GM18502 (cell line): ENCODE measurements at regions not wholly inside any gene's neighbourhood (a gene's known extent, or its start where the extent isn't known, plus 50 kb on each side); places are given as distances from the start of the nearest gene placed in this dataset.

Experiments
- ATAC-seq: cut with Tn5 transposase; IDR thresholded peaks from one replicate; pipeline ENCODE4 v1.9.1; 2021; ENCODE audit warnings: mild to moderate bottlenecking; ENCODE audit not compliant: unreplicated experiment, poor library complexity

DNA sequence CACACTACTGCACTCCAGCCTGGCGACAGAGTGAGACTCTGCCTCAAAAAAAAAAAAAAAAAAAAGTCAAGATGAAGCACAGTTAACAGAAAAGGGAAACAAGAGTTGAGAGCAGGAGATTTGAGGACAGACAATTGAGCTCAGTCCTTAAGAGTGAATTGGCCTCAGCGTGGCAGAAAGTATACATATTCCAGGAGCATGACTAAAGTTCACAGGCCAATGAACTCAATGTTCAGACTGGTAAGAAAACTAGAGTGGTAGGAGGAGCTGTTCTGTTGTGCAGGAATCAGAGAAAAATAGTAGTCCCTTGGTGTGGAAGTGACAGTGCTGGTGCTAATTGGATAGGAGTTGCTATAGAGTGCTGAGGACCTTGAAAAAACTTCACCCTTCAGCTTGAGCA lies 60.0 kb downstream of the NRN1 start:
- ATAC-seq: no peak

DNA sequence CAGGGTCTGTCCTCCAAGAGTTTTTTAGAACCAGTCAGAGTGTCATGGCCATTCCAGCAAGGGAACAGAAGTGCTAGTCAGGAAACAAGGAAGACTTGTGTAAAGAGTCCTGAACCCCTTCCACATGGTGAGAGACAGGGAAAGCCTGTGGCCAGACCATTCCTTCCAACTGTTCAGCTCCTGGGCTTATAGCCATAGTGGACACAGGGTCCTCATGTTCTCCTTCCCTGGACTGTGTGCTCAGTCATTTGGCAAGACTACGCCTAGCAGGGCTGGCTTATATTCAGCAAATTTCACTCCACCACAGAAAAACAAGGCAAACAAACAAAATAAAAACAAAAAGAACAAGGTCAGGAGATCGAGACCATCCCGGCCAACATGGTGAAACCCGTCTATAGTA lies 60.5 kb downstream of the NRN1 start:
- ATAC-seq: no peak

DNA sequence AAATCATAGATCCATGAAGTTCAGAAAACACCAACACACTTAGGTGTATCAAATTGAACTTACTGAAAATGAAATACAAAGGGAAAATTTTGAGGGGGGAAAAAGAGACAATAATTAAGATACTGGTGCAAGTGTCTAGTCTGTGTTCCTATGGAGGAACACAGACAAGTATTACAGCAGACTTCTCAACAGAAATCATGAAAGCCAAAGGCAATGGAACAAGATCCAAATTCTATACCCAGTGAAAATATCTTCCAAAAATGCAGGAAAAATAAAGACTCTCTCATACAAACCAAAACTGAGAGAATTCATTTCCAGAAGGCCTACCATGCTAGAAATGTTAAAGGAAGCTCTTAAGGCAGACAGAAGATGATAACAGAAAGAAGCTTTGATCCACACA lies 63.1 kb downstream of the NRN1 start:
- no peak for ATAC-seq

DNA sequence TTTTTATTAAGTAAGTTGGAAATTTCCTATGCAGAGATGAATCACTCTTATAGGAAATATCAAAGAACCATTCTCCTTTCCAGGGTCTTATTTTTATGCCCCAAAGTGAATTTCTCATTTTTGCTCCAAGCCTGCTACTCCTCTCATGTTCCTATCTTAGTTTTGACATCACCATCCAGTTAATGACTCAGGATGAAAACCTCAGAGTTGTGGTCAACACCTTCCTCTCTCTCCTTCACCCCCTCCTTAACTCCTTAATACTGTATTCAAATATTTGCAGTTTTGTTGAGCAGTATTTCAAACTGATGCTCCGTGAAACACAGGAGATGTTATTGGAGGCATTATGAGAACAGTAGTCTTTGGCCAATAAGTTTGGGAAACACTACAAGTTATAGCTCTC lies 64.1 kb downstream of the NRN1 start:
- ATAC-seq: no peak

DNA sequence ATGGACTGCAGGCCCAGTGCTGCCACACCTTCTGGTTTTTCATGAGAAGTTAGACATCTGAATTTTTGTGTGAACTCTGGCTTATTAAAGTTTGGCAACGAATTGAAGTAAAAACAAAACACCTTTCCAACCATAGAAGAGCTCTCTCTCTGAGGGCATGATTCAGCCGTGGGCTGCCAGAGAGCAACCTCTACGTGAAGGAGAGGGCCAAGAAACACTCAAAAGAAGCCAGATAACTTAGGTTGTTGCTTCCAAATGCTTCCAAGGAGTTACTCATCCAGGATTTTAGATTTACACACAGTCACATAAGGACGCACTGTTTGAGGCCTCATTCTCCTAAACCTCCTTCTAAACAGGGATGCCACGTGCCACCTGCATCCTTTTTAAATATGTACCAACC lies 65.5 kb downstream of the NRN1 start:
- ATAC-seq: no peak

DNA sequence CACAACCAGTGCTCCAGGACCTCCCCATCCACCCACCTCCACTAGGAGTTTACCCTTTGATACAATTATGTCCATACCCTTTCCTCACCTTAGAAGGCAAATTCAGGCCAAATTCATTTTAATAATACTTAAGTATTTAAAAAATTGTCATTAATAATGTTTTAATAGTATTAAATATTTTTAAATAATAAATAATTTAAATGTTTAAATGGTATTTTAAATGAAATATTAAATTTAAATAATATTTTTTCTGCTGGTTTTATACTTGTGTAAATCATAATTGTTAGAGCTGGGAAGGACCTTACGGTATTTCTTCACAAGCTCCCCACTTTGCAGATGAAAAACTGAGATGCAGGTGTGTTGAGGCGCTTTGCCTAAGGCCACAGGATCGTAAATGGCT lies 67.8 kb downstream of the NRN1 start:
- no peak for ATAC-seq

DNA sequence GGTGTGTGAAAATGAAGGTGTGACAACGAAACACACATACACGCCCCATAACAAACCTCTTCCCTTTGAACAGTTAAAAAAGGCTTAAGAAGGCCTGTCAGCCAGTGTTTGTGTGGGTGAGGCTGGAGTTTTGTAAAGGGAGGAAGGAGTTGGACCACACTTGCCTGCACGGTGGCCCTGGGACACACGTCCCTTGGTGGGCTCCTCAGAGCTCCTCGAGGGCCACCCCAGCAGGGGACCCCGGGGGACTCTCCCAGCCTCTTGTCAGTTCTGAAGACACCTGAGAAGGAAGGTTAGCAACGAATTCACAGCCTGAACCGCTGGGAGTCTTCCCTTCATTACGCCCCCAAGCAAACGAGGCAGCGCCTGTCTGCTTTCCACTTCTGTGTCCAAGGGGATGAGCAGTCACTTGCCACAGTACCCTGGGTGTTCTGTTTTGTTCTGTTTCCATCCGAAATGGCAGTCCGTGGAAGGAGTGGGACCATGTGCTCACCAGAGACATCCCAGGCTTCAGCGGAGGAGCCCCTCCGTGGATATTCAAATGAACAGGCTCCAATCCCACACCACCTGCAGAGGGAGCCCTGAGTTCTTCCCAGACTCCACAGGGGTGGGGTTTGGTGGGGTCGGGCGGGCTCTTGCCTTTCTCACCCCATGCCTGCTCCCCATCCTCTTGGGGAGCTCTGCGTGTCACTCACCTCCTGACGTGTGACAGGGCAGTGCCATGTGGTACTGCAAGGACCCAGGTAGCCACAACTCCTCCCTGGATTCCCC lies 68.6 kb downstream of the NRN1 start:
- ATAC-seq: no peak

DNA sequence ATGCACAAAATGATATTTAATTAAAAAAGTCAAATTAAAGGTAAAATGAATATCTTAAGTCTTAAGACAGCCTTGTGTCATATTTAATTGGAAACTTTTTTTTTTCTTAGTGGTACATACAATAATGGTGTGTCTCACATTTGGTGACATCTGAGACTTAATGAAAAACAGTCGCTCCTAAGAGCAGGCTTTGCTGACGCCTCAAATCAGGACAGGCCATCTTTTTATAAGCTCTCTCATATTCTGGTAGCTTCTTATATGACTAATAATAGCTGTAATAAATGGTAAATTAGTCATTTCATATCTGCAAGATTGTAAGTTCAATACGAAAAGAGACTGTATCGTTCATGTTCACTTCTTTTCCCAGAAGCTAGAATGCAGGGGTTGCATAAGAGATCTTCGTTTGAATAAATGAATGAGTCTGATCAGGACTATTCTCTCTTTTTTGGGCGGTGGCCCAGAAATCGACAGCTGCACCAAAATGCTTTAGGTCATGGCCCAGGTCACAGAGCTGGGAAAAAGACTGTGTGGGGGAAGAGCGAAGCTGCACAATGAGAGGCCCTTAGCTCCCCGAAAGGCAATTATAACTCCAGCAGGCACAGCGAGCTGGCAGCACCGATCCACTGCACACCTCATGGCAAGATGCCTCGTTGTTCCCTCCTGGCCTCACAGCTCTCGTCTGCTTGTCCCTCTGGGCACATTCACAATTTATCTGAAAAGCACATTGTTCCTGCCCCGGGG lies 69.4 kb downstream of the NRN1 start:
- no peak for ATAC-seq

DNA sequence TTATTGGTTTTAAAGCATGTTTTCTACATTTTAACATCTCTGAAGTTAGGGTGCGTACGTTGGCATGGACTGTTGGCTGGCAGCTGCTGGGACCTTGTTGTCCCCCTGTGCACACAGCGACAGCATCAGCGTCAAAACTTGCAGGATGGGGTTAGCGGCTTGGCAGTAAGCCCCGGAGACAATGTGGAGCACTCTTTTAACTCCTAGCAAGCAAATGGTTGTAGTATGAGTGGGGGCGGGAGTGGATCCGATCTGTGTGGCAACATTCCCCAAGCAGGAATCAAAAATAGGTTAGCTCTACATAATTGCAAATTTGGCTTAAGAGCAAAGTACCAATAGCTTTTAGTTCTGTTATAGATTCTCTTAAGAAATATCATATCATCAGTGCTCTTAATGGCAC lies 70.1 kb downstream of the NRN1 start:
- no peak for ATAC-seq

DNA sequence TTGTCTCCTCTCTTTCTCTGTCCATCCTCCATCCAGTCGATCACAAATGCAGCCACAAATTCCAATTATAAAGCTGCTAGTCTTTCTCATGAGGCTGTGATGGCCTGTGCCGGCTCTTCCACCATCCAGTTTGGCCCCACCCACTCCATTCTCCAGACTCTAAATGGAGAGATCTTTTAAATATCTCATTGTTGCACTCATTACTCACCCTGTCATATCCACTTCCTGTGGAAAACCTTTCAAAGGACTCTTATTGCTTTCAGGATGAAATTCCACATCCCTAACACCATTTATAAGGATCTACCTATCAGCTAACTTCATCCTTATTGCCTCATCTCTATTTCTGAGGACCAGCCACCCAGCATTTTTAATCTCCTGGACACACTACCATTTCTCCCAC lies 70.6 kb downstream of the NRN1 start:
- ATAC-seq: no peak

DNA sequence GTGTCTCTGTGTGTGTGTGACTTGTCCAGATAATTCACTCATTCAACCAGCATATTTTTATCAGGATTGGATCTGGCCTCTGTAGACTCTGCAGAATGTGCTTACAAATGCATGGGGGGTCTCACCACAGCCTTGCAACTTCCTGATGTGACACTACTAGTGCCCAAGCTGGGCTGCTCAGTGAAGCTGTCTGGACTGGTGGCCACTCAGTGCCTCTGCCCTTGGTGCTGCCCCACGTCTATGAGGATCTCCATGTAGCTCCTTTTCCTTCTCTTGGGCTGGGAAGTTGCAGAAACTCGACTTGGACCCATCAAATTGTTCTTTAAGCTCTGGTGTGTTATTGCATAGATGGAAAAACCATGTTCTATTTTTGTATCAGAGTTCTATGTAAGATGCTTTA lies 75.8 kb downstream of the NRN1 start:
- ATAC-seq: no peak

DNA sequence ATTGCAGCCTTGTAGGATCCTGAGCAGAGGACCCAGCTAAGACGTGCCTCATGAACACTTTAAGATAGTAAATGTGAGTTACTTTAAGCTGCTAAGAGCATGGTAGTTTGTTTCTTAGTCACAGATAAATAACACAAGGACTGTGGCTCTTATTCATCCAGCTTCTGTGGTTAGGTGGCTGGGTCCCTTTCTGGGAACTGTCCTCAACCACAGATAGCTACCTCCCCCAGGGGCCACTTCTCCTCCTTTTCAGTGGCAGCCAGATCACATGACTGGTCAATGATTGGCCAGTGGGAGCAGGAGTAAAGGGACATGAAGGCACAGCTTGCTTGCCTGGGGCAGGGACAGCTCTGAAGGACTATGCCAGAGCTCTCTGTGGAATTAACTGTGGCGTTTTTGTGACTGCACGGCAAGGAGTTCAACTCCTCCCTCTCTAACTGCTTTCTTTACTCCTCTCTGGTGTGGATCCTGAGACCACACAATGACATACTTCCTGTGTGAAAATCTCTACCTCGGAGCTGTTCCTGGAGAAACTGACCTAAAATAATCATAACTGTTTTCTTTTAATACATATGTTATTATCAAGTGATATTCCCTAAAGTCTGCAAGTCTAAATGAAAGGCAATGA lies 76.5 kb downstream of the NRN1 start:
- ATAC-seq: no peak

DNA sequence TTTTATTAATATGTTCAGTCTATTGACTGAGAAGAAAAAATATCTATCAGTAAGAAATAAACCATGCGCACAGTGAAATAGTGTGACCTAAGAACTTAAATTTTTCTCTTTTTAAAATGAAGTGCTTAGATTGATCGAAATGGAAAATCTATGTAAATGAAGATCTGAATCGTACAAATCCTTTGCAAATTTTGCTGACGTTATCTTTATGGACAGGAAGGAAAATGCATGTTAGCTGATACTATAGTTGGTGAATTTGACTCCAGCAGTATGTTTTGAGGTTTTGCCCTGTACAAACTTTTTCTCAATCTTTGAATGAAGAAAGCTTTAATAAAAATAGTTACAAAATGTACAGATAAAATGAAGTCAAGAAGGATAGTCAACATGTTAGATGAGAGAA lies 82.9 kb downstream of the NRN1 start:
- no peak for ATAC-seq

DNA sequence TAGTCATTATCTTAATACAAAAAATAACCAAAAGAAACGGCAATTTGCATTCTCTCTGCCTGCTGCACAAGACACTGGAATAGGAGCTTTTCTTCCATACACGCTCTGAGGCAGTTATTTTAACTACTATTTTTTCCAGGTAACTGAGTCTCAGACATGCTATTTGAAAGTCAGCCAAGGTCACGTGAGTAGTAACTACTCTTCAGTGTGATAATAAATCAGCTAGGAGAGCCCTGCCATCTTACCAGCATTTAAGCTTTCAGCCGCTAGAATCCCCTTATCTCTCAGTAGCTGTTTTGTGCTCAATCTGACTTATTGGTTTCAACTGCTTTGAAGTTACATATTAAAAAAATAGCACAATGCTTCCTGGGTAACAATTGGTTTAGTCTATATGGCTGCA lies 84.5 kb downstream of the NRN1 start:
- ATAC-seq: no peak

DNA sequence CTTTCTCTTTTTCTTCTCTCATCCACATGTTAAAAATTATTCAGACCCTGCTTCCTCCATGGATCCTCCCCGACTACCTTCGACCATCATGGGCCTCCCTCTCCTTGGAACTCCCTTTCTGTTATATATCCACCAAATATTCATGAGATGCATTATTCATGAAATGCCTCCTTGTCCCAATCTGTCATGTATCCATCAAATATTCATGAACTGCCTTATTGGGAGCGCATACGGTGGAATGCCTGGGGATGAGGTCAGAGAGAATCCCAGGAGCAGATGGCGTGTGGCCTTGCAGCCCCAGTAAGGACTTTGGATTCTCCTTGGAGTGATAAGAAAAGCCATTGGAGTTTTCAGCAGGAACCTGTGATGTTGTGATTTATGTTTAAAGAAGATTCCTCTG lies 97.0 kb downstream of the NRN1 start:
- no peak for ATAC-seq

DNA sequence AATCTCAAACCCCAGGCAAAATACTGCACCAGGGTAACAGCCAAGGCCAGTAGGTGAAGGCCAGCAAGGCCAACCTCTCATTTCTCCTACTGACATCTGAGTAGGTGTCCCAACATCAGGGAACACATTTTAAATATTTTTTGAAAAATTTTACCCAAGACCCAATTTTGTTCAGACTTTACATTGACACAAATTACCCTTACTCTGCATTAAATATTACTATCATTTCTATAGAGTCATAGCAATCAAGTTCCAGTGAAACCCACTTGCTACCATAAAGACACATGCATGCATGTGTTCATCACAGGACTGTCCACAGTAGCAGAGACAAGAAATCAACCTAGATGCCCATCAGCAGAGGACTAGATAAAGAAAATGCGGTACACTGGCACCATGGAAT lies 99.9 kb downstream of the NRN1 start:
- no peak for ATAC-seq

DNA sequence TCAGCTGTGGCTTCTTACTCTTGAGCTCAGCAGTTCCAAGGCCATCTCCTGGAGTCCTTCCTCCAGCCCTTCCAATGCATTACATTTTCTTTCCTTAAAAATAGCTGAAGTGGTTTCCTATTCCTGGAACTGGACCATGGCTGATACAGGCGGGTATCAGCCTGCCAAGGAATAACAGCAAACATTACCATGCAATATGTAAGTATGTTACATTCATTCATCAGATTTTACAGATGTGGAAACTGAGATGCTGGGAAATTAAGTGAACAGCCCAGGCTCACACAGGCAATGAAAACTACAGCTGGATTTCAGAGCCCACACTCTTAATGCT lies 100.4 kb downstream of the NRN1 start:
- no peak for ATAC-seq

DNA sequence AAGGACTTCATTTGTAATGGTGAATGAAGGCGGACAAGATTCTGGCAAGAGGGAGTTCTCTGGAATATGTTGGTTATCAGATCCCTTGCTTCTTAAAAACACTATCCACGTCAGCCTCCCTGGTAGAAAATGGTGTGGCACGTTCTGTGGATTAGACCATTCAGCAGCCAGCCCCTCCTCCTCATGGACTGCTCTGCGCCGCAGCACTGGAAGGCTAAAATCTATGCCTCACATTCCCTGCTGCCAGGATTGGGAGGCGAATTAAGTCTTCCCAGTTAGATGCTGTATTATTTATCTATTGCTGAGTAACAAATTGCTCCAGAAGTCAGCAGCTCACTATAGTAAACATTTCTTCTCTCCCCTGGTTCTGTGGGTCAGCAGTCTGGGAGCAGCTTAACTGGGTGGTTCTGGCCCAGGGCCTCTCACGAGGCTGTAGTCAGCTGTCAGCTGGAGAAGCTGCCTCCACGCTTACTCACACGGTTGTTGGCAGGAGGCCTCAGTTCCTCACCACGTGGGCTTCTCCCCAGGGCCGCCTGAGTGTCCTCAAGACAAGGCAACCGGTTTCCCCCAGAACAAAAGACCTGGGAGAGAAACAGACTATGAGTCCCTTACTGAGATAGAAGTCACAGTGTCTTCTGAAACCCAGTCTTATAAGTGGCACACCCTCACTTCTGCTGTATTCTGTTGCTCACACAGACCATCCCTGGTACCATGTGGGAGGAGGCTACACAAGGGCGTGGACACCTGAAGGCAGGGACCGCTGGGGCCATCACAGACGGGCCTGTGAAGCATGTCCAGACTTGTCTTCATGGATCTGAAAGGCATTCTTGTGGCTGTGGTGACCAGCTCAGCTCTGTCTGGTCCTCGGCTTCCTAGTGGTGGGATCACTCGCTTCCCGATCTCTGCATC lies 101.0 kb downstream of the NRN1 start:
- ATAC-seq: no peak

DNA sequence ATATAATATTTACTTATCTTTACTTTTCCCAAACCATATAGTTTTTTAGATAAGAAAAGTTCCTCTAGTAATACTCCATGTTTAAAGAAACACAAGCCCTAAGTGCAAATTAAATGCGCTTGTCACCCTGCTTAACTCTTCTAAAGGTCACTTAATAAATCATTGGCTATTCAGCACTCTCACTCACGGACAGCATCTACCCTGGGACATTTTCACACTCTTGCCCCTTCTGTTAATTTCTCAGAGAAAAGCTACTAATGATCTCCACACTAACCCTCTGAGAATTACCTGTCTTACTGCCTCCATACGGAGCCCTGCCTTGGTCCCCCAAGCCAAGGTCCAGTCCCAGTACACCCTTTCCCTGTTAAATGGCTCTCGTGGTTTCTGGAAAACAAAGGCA lies 102.2 kb downstream of the NRN1 start:
- no peak for ATAC-seq

DNA sequence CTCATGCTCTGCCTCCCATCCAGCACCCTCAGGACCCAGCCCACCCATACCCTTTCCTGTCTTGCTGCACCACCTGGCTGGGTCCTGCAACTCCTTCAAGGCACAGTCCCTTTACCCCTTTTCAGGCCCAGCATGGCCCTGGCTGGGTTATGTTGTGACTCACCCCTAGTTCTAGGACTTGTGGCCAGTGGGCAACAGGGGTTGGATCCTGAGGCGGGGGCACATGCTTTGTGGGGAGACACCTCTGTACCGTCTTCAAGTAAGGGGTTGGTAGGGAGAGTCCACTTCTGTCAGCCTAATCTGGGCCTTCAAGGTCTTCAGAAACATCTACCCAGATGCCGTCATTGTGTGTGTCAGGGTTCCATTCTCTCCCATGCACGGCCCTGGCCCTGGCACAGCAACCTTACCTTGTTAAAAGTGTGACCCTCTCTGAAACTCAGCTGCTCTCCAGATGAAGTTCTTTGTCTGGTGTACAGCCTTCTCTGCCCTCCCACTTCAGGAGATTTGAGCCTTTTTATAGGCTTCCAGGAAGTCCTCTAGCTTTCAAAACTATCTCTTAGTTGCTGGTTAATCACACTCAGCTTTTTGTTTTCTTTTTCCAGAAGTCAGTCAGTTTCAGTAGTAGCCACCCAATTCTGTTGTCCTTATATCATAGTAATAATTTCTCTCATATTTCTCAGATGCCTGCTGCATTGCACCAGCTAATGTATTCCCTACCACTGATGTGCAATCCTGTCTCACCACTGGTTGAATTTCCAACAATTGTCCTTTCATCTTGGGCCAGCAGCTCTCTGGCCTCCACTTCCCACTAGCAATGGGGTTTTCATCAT lies 107.3 kb downstream of the NRN1 start:
- ATAC-seq: no peak
